SK-N-SH (cell line): ENCODE measurements at regions not wholly inside any gene's neighbourhood (a gene's known extent, or its start where the extent isn't known, plus 50 kb on each side); places are given as distances from the start of the nearest gene placed in this dataset.
"Not testable (repeated sequence)": the region's sequence is repeated elsewhere in the genome, so short reads cannot be mapped to it uniquely, and the experiment has no call there.

ENCODE experiments used
- CTCF ChIA-PET: fragments of 300-600, 350-600 bp; formaldehyde crosslinking; extraction: SDS; loops from one replicate; lab custom pipeline; 2021; lab: Yijun Ruan, JAX
- POLR2A ChIA-PET: fragments of 350-600 bp; sonication (Branson Sonifier 250); formaldehyde crosslinking; extraction: SDS; loops from one replicate; lab custom pipeline; 2020; ENCODE audit warnings: antibody characterized with exemption, inconsistent platforms; lab: Yijun Ruan, JAX
- DNase-seq: peaks from one replicate; pipeline ENCODE4 v3.0.0; 2012
- H2AFZ ChIP-seq: fragments of 200-600 bp; sonication (generic); 2 replicates; pipeline ENCODE4 v1.8.1; 2016; ENCODE audit warnings: antibody characterized with exemption, mild to moderate bottlenecking, low read depth
- H3F3A ChIP-seq: fragments of 200-600 bp; sonication (generic); replicated peaks from 2 replicates; pipeline ENCODE3; 2016; ENCODE audit warnings: antibody characterized with exemption, mild to moderate bottlenecking; ENCODE audit not compliant: insufficient read depth
- H3K27ac ChIP-seq, 2 experiments: fragments of 200-500 bp in 1 of 2; fragments of 200-600 bp in 1 of 2; sonication (Bioruptor generic) in 1 of 2; sonication (generic), shearing (Covaris generic) in 1 of 2; 2 replicates each; pipeline versions ENCODE4 v1.5.1 to v1.6.1; 2014 to 2016; ENCODE audit warnings: low read depth in 2 of 2, inconsistent platforms in 1 of 2, low read length in 1 of 2, mild to moderate bottlenecking in 1 of 2, mixed read lengths in 1 of 2
- H3K27me3 ChIP-seq: fragments of 200-600 bp; sonication (generic), shearing (Covaris generic); 2 replicates; pipeline ENCODE4 v1.6.1; 2016; ENCODE audit warnings: mixed run types; ENCODE audit not compliant: insufficient read depth
- H3K36me3 ChIP-seq, 2 experiments: fragments of 200-500 bp in 1 of 2; fragments of 200-600 bp in 1 of 2; sonication (Bioruptor generic) in 1 of 2; sonication (generic) in 1 of 2; replicated peaks in 1 of 2; 2 replicates each; pipeline versions ENCODE3 to v1.5.1; 2014 to 2016; ENCODE audit warnings: low read length in 1 of 2, mild to moderate bottlenecking in 1 of 2; ENCODE audit not compliant: insufficient read depth in 2 of 2, control insufficient read depth in 1 of 2
- H3K4me1 ChIP-seq, 2 experiments: fragments of 200-500 bp in 1 of 2; fragments of 200-600 bp in 1 of 2; sonication (Bioruptor generic) in 1 of 2; sonication (generic), shearing (Covaris generic) in 1 of 2; 2 replicates each; pipeline versions ENCODE4 v1.5.1 to v1.6.1; 2014 to 2016; ENCODE audit warnings: low read depth in 1 of 2, low read length in 1 of 2, mixed run types in 1 of 2; ENCODE audit not compliant: insufficient read depth in 2 of 2, control insufficient read depth in 1 of 2
- H3K4me2 ChIP-seq: fragments of 200-600 bp; sonication (generic), shearing (Covaris generic); 2 replicates; pipeline ENCODE4 v1.6.1; 2017; ENCODE audit warnings: mixed run types
- H3K4me3 ChIP-seq, 2 experiments: fragments of 200-500 bp in 1 of 2; fragments of 200-600 bp in 1 of 2; sonication (Bioruptor generic) in 1 of 2; sonication (generic), shearing (Covaris generic) in 1 of 2; 2 replicates each; pipeline versions ENCODE4 v1.5.1 to v1.8.1; 2014 to 2016; ENCODE audit warnings: low read depth in 2 of 2, inconsistent platforms in 1 of 2, low read length in 1 of 2, mild to moderate bottlenecking in 1 of 2, mixed read lengths in 1 of 2, moderate library complexity in 1 of 2
- H3K79me2 ChIP-seq: fragments of 200-600 bp; sonication (generic); 2 replicates; pipeline ENCODE4 v1.8.1; 2017; ENCODE audit warnings: mild to moderate bottlenecking; ENCODE audit not compliant: insufficient read depth
- H3K9ac ChIP-seq: fragments of 200-600 bp; sonication (generic); 2 replicates; pipeline ENCODE4 v1.6.1; 2017; ENCODE audit warnings: mixed run types
- H3K9me2 ChIP-seq: fragments of 200-600 bp; sonication (generic); 2 replicates; pipeline ENCODE4 v1.6.1; 2017; ENCODE audit warnings: mixed run types
- H3K9me3 ChIP-seq: fragments of 200-600 bp; sonication (generic); 2 replicates; pipeline ENCODE4 v1.6.1; 2017; ENCODE audit warnings: mixed run types, mild to moderate bottlenecking, moderate library complexity
- H4K20me1 ChIP-seq: fragments of 200-600 bp; sonication (generic); 2 replicates; pipeline ENCODE4 v1.6.1; 2017; ENCODE audit warnings: mild to moderate bottlenecking, mixed run types; ENCODE audit not compliant: insufficient read depth
- CHD2 ChIP-seq: fragments of 150-350 bp; IDR thresholded peaks from 2 replicates; pipeline ENCODE4 v1.6.1; 2018; ENCODE audit warnings: low read length; ENCODE audit not compliant: partially characterized antibody
- ELF1 ChIP-seq: IDR thresholded peaks from 2 replicates; pipeline ENCODE4 v1.4.0; 2012
- FOSL2 ChIP-seq: IDR thresholded peaks from 2 replicates; pipeline ENCODE4 v1.4.0; 2012; ENCODE audit warnings: low read depth, mild to moderate bottlenecking, moderate library complexity, borderline replicate concordance
- FOXJ3 ChIP-seq: sonication (generic); formaldehyde crosslinking; IDR thresholded peaks from 2 replicates; pipeline ENCODE4 v1.5.1; 2020; ENCODE audit warnings: mild to moderate bottlenecking, missing genetic modification reagents
- GABPA ChIP-seq: IDR thresholded peaks from 2 replicates; pipeline ENCODE4 v1.4.0; 2012; ENCODE audit warnings: low read depth, mild to moderate bottlenecking
- GATA2 ChIP-seq: sonication (generic); formaldehyde crosslinking; IDR thresholded peaks from 2 replicates; pipeline ENCODE4 v1.5.0; 2020; ENCODE audit warnings: mild to moderate bottlenecking, missing genetic modification reagents
- JUND ChIP-seq: IDR thresholded peaks from 2 replicates; pipeline ENCODE4 v1.4.0; 2012
- MEF2A ChIP-seq: IDR thresholded peaks from 2 replicates; pipeline ENCODE4 v1.4.0; 2012; ENCODE audit warnings: low read depth, borderline replicate concordance
- MXI1 ChIP-seq: IDR thresholded peaks from 2 replicates; pipeline ENCODE4 v1.6.1; 2012; ENCODE audit warnings: mild to moderate bottlenecking, low read depth, low read length, improper control_type of control experiment
- POLR2AphosphoS5 ChIP-seq: IDR thresholded peaks from 2 replicates; pipeline ENCODE4 v1.6.1; 2012; ENCODE audit warnings: low read depth, low read length
- RAD21 ChIP-seq: IDR thresholded peaks from 2 replicates; pipeline ENCODE4 v1.6.1; 2012; ENCODE audit warnings: mild to moderate bottlenecking, low read length
- RFX5 ChIP-seq: IDR thresholded peaks from 2 replicates; pipeline ENCODE4 v1.6.1; 2012; ENCODE audit warnings: mild to moderate bottlenecking, improper control_type of control experiment, low read length
- RXRA ChIP-seq: IDR thresholded peaks from 2 replicates; pipeline ENCODE4 v1.4.0; 2012; ENCODE audit warnings: low read depth, mild to moderate bottlenecking, borderline replicate concordance
- SIN3A ChIP-seq: IDR thresholded peaks from 2 replicates; pipeline ENCODE4 v1.6.1; 2012; ENCODE audit warnings: low read depth, mild to moderate bottlenecking, low read length, moderate library complexity, borderline replicate concordance
- SMC3 ChIP-seq: IDR thresholded peaks from 2 replicates; pipeline ENCODE4 v1.6.1; 2012; ENCODE audit warnings: low read depth, low read length, improper control_type of control experiment
- TAF1 ChIP-seq: IDR thresholded peaks from 2 replicates; pipeline ENCODE4 v1.6.1; 2012; ENCODE audit warnings: low read depth, mild to moderate bottlenecking, low read length, moderate library complexity, borderline replicate concordance
- TCF12 ChIP-seq: IDR thresholded peaks from 2 replicates; pipeline ENCODE4 v1.4.0; 2012
- WGBS: methylation state at CpG from one replicate; pipeline ENCODE4 v1.1.6; 2017; ENCODE audit warnings: low lambda C conversion rate; 5-methylcytosine and 5-hydroxymethylcytosine counted together
- TF ChIP-seq, protein P1 (sequence below): fragments of 150-350 bp; IDR thresholded peaks from 2 replicates; pipeline ENCODE4 v1.6.1; 2016; ENCODE audit warnings: mild to moderate bottlenecking, low read depth, low read length
- TF ChIP-seq, protein P2 (sequence below): IDR thresholded peaks from 2 replicates; pipeline ENCODE4 v1.4.0; 2012; ENCODE audit warnings: low read depth, borderline replicate concordance
- TF ChIP-seq, protein P3 (sequence below): fragments of 200-600 bp; sonication (generic); IDR thresholded peaks from 2 replicates; pipeline ENCODE4 v1.6.1; 2017; ENCODE audit warnings: antibody characterized with exemption, mild to moderate bottlenecking, moderate library complexity
- TF ChIP-seq, protein P4 (sequence below): IDR thresholded peaks from 2 replicates; pipeline ENCODE4 v1.6.1; 2012; ENCODE audit warnings: mild to moderate bottlenecking, low read depth, low read length, moderate library complexity
- TF ChIP-seq, protein P5 (sequence below): fragments of 150-350 bp; IDR thresholded peaks from 2 replicates; pipeline ENCODE4 v1.6.1; 2017; ENCODE audit warnings: antibody characterized with exemption, low read length, low read depth, borderline replicate concordance

DNA sequence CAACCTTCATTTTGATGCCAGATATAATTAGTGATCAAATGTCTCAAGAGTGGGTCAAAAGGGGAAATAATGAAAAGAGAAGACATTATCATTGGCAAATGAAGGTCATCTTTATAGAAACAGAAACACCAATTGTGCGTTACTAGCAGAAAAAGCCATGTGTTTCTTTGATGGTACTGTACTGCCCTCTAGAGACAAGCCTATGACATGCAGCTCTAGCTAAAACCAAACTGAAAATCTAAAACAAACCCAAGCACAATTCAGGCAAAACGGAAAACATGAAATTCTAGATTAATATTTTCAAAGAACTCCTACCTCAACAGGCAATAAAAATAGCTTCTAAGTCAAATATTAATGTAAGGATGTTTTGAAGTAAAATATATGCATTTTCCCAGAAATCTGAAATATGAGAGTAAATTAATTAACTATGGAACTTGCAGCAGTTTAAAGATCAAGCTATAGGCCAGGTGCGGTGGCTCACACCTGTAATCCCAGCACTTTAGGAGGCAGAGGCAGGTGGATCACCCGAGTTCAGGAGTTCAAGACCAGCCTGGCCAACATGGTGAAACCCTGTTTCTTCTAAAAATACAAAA is 115.4 kb downstream of the KLHL28 start:
- no peak overlapping the region for H3K4me2 ChIP-seq
- DNase-seq: peak; percentile 13
- 3% methylated on average over 4 of the region's 4 CpGs for WGBS
- no peaks in the 10 kb centered on the region for H3K9me3 ChIP-seq
- no peak overlapping the region for H2AFZ ChIP-seq
- TF ChIP-seq RXRA (no peak), MXI1 (no peak), TCF12 (no peak), SIN3A (no peak), POLR2AphosphoS5 (no peak), ELF1 (no peak), GABPA (no peak), SMC3 (peak; percentile 36), MEF2A (no peak), JUND (no peak), FOXJ3 (CRISPR knock-in tag) (no peak), FOSL2 (no peak), GATA2 (CRISPR knock-in tag) (no peak), TAF1 (no peak), RAD21 (peak; percentile 74), CHD2 (no peak), RFX5 (no peak)
- TF ChIP-seq, protein P1, sequence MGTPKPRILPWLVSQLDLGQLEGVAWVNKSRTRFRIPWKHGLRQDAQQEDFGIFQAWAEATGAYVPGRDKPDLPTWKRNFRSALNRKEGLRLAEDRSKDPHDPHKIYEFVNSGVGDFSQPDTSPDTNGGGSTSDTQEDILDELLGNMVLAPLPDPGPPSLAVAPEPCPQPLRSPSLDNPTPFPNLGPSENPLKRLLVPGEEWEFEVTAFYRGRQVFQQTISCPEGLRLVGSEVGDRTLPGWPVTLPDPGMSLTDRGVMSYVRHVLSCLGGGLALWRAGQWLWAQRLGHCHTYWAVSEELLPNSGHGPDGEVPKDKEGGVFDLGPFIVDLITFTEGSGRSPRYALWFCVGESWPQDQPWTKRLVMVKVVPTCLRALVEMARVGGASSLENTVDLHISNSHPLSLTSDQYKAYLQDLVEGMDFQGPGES: no peak
- TF ChIP-seq, protein P2, sequence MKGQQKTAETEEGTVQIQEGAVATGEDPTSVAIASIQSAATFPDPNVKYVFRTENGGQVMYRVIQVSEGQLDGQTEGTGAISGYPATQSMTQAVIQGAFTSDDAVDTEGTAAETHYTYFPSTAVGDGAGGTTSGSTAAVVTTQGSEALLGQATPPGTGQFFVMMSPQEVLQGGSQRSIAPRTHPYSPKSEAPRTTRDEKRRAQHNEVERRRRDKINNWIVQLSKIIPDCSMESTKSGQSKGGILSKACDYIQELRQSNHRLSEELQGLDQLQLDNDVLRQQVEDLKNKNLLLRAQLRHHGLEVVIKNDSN: no peak
- TF ChIP-seq, protein P3, sequence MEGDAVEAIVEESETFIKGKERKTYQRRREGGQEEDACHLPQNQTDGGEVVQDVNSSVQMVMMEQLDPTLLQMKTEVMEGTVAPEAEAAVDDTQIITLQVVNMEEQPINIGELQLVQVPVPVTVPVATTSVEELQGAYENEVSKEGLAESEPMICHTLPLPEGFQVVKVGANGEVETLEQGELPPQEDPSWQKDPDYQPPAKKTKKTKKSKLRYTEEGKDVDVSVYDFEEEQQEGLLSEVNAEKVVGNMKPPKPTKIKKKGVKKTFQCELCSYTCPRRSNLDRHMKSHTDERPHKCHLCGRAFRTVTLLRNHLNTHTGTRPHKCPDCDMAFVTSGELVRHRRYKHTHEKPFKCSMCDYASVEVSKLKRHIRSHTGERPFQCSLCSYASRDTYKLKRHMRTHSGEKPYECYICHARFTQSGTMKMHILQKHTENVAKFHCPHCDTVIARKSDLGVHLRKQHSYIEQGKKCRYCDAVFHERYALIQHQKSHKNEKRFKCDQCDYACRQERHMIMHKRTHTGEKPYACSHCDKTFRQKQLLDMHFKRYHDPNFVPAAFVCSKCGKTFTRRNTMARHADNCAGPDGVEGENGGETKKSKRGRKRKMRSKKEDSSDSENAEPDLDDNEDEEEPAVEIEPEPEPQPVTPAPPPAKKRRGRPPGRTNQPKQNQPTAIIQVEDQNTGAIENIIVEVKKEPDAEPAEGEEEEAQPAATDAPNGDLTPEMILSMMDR: peak; percentile 78
- TF ChIP-seq, protein P4, sequence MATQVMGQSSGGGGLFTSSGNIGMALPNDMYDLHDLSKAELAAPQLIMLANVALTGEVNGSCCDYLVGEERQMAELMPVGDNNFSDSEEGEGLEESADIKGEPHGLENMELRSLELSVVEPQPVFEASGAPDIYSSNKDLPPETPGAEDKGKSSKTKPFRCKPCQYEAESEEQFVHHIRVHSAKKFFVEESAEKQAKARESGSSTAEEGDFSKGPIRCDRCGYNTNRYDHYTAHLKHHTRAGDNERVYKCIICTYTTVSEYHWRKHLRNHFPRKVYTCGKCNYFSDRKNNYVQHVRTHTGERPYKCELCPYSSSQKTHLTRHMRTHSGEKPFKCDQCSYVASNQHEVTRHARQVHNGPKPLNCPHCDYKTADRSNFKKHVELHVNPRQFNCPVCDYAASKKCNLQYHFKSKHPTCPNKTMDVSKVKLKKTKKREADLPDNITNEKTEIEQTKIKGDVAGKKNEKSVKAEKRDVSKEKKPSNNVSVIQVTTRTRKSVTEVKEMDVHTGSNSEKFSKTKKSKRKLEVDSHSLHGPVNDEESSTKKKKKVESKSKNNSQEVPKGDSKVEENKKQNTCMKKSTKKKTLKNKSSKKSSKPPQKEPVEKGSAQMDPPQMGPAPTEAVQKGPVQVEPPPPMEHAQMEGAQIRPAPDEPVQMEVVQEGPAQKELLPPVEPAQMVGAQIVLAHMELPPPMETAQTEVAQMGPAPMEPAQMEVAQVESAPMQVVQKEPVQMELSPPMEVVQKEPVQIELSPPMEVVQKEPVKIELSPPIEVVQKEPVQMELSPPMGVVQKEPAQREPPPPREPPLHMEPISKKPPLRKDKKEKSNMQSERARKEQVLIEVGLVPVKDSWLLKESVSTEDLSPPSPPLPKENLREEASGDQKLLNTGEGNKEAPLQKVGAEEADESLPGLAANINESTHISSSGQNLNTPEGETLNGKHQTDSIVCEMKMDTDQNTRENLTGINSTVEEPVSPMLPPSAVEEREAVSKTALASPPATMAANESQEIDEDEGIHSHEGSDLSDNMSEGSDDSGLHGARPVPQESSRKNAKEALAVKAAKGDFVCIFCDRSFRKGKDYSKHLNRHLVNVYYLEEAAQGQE: no peak
- TF ChIP-seq, protein P5, sequence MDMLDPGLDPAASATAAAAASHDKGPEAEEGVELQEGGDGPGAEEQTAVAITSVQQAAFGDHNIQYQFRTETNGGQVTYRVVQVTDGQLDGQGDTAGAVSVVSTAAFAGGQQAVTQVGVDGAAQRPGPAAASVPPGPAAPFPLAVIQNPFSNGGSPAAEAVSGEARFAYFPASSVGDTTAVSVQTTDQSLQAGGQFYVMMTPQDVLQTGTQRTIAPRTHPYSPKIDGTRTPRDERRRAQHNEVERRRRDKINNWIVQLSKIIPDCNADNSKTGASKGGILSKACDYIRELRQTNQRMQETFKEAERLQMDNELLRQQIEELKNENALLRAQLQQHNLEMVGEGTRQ: no peak
- H3F3A ChIP-seq: no peaks in the 10 kb centered on the region
- H3K27me3 ChIP-seq: no peaks in the 10 kb centered on the region
- ChIA-PET POLR2A (no interaction called here), CTCF (interaction anchor here (0.6 to 1.2 kb wide), 6 partner anchors 17 to 958 kb away, joined by 3 to 4 read pairs (median 3); no protein-coding TSS in a partner anchor)
- peak overlapping the region in 1 of 2 experiments; percentile 54; a peak in 1 of 4 replicates for H3K4me3 ChIP-seq
- no peak overlapping the region for H3K27ac ChIP-seq
- H3K9me2 ChIP-seq: no peaks in the 10 kb centered on the region
- H3K4me1 ChIP-seq: no peaks in the 10 kb centered on the region
- no peaks in the 10 kb centered on the region for H3K36me3 ChIP-seq
- H4K20me1 ChIP-seq: no peaks in the 10 kb centered on the region
- no peaks in the 10 kb centered on the region for H3K79me2 ChIP-seq
- H3K9ac ChIP-seq: no peak overlapping the region

DNA sequence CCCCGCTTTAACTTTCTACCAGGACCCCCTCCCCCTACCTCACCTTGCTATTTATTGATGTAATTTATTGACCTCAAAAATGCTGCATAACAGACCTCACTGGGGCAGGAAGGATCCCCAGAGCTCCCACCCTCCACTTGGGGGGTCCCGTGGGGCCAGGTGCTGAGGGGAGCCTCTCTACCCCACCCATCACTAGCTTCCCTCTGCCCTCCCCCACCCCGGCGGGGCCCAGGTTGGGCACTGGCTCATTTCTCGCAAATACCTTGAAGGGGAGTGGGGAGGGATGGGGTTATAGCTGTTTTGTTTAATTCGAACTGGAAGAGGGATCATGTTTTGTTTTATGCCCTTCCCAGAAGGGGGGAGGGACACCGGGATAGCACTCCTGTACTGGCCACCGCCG is 125.8 kb downstream of the KLHL28 start:
- H3K4me3 ChIP-seq, H4K20me1 ChIP-seq, H3K9me2 ChIP-seq, H2AFZ ChIP-seq, H3K27ac ChIP-seq, H3K4me1 ChIP-seq, H3F3A ChIP-seq, H3K9me3 ChIP-seq, H3K79me2 ChIP-seq, POLR2A ChIA-PET, DNase-seq, H3K27me3 ChIP-seq, H3K9ac ChIP-seq, H3K36me3 ChIP-seq, H3K4me2 ChIP-seq, CTCF ChIA-PET: not testable (repeated sequence)
- WGBS: 12% methylated on average over 5 of the region's 9 CpGs
